ENCODE measurements at regions not wholly inside any gene's neighbourhood (a gene's known extent, or its start where the extent isn't known, plus 50 kb on each side); places are given as distances from the start of the nearest gene placed in this dataset.
"Not testable (repeated sequence)": the region's sequence is repeated elsewhere in the genome, so short reads cannot be mapped to it uniquely, and the experiment has no call there.

DNA sequence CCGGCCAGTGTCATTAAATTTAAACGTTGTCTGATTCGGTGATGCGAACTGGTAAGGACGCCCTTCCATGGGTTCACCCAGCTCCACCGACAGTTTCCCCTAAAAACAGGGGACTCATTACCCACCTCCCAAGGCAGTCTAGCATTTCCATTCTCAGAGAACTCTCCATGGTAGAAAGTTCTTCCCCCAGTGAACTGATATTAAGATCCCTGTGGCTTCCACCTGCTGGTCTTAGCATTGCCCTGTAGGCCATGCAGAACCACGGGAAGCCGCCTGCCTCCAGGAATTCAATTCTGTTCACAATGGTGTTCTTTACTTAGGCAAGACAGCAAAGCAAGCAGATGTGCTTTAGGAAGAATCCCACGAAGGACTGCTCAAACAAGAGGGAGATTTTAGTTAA lies 128.9 kb upstream of the NANOS1 start:
- H3K4me1 Mint-ChIP-seq = no peaks in the 10 kb centered on the region
- no peaks in the 10 kb centered on the region for H3K36me3 Mint-ChIP-seq (ENCODE audit: low read depth)
- no peak for DNase-seq
- no peak overlapping the region for H3K27ac Mint-ChIP-seq
- H3K27me3 Mint-ChIP-seq (ENCODE audit: low read depth, poor library complexity) = peaks cover 10% of the 10 kb centered on the region
- H3K9me3 Mint-ChIP-seq = no peaks in the 10 kb centered on the region
- H3K4me3 Mint-ChIP-seq = no peak overlapping the region
- TF ChIP-seq, protein P1, sequence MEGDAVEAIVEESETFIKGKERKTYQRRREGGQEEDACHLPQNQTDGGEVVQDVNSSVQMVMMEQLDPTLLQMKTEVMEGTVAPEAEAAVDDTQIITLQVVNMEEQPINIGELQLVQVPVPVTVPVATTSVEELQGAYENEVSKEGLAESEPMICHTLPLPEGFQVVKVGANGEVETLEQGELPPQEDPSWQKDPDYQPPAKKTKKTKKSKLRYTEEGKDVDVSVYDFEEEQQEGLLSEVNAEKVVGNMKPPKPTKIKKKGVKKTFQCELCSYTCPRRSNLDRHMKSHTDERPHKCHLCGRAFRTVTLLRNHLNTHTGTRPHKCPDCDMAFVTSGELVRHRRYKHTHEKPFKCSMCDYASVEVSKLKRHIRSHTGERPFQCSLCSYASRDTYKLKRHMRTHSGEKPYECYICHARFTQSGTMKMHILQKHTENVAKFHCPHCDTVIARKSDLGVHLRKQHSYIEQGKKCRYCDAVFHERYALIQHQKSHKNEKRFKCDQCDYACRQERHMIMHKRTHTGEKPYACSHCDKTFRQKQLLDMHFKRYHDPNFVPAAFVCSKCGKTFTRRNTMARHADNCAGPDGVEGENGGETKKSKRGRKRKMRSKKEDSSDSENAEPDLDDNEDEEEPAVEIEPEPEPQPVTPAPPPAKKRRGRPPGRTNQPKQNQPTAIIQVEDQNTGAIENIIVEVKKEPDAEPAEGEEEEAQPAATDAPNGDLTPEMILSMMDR (IDR thresholded peaks at IDR 0.05) = no peak

DNA sequence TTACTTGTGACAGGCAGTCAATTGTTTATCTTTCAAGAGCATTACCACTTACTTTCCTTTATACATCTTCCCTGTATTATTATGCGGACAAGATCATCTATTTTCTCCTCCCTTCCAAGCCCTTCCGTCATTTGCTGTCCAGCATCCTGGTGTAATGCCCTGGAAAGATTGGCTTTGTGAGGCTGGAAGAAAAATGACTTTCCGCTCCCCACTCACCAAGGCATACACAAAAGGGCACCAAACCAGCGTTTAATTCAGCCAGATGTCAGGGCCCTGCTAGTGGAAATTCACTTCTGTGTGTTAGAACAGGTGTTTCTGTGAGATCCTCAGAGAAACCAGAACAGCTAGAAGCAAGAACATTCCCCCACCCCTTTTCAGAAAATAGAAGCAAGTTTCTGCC lies 128.1 kb upstream of the NANOS1 start:
- peaks cover 12% of the 10 kb centered on the region for H3K27me3 Mint-ChIP-seq (ENCODE audit: low read depth, poor library complexity)
- H3K4me3 Mint-ChIP-seq = no peak overlapping the region
- H3K36me3 Mint-ChIP-seq (ENCODE audit: low read depth) = no peaks in the 10 kb centered on the region
- H3K4me1 Mint-ChIP-seq = no peaks in the 10 kb centered on the region
- TF ChIP-seq, protein P1 (IDR thresholded peaks at IDR 0.05) = no peak
- no peaks in the 10 kb centered on the region for H3K9me3 Mint-ChIP-seq
- no peak overlapping the region for H3K27ac Mint-ChIP-seq
- no peak for DNase-seq

- H3K36me3 Mint-ChIP-seq (ENCODE audit: low read depth) = no peaks in the 10 kb centered on the region
- TF ChIP-seq, protein P1 (IDR thresholded peaks at IDR 0.05) = no peak
- no peak overlapping the region for H3K4me3 Mint-ChIP-seq
- H3K4me1 Mint-ChIP-seq = no peaks in the 10 kb centered on the region
- no peak for DNase-seq
- peaks cover 14% of the 10 kb centered on the region for H3K27me3 Mint-ChIP-seq (ENCODE audit: low read depth, poor library complexity)
- H3K9me3 Mint-ChIP-seq = no peaks in the 10 kb centered on the region
- no peak overlapping the region for H3K27ac Mint-ChIP-seq
Measured at GRCh38 chr10:118901906-118902305, 127.6 kb upstream of the NANOS1 start.

GRCh38 chr10:118902656-118903055 lies 126.9 kb upstream of the NANOS1 start:
- H3K27ac Mint-ChIP-seq; H3K4me3 Mint-ChIP-seq; DNase-seq; H3K4me1 Mint-ChIP-seq; H3K36me3 Mint-ChIP-seq (ENCODE audit: low read depth); H3K9me3 Mint-ChIP-seq: not testable (repeated sequence)
- H3K27me3 Mint-ChIP-seq (ENCODE audit: low read depth, poor library complexity) = peaks cover 14% of the 10 kb centered on the region

DNA sequence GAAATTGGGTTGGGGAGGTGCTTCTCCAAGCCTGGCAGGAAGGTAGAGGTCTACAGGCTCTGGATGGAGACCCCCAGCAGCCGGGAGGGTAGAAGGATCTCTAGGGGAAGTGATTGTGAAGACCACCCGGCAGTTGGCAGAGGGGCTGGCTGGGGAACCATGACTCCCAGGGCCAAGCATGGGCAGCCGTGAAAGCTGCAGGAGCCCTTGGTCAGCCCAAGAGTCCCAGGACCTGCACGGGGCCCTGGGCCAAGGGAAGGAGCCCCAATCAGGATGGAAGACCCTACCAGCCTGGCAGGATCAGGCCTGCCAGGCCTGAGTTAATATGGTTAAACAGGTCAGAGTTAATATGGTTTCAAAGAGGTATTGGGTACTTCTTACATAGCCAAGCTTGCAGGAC lies 126.3 kb upstream of the NANOS1 start:
- Mint-ChIP-seq H3K4me1 (peaks cover 4% of the 10 kb centered on the region), H3K27me3 (ENCODE audit: low read depth, poor library complexity) (peaks cover 14% of the 10 kb centered on the region), H3K4me3 (no peak overlapping the region), H3K9me3 (no peaks in the 10 kb centered on the region), H3K27ac (no peak overlapping the region), H3K36me3 (ENCODE audit: low read depth) (no peaks in the 10 kb centered on the region)
- DNase-seq = no peak
- TF ChIP-seq, protein P1 (IDR thresholded peaks at IDR 0.05) = no peak

- H3K4me1 Mint-ChIP-seq = peaks cover 8% of the 10 kb centered on the region
- TF ChIP-seq, protein P1 (IDR thresholded peaks at IDR 0.05) = no peak
- H3K27ac Mint-ChIP-seq = no peak overlapping the region
- H3K27me3 Mint-ChIP-seq (ENCODE audit: low read depth, poor library complexity) = peaks cover 14% of the 10 kb centered on the region
- no peaks in the 10 kb centered on the region for H3K36me3 Mint-ChIP-seq (ENCODE audit: low read depth)
- no peak for DNase-seq
- H3K4me3 Mint-ChIP-seq = no peak overlapping the region
- no peaks in the 10 kb centered on the region for H3K9me3 Mint-ChIP-seq
Measured at GRCh38 chr10:118903691-118904090, 125.8 kb upstream of the NANOS1 start.
